ENCODE measurements at regions not wholly inside any gene's neighbourhood (a gene's known extent, or its start where the extent isn't known, plus 50 kb on each side); places are given as distances from the start of the nearest gene placed in this dataset.
"Not testable (repeated sequence)": the region's sequence is repeated elsewhere in the genome, so short reads cannot be mapped to it uniquely, and the experiment has no call there.

DNA sequence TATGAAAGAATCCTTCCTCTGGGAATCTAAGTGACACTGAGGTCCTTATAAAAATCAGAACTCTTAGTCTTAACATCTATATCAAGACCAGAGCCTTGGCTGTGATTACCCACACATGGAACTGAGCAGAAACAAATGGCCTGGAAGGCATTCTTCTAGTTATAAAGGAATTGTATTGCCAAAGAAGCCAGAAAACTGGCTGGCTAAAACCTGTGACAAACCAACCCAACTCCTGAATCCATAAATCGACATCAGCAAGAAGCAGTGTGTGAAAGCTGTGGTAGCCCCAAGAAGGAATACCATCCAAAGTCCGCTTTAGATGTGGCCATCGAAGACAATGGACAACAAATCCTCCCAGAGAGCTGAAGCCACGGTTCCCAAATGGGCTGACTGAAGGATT lies 97.9 kb upstream of the CCDC91 start:
- H3K27ac ChIP-seq (ENCODE audit: insufficient read depth in 1 of 2, low read depth in 1 of 2, low read length in 2 of 2, poor library complexity in 1 of 2, severe bottlenecking in 2 of 2), result no peak overlapping the region
- H3K4me1 ChIP-seq (ENCODE audit: control extremely low read depth in 1 of 4, control insufficient read depth in 4 of 4, insufficient read depth in 4 of 4, low read length in 3 of 4), result peaks cover 2 to 15% (median 11%) of the 10 kb centered on the region in 4 experiments
- POLR2A ChIA-PET, result no interaction called here
- WGBS (ENCODE audit: insufficient coverage), result 98% methylated on average over 4 of the region's 4 CpGs
- H3K9me3 ChIP-seq (ENCODE audit: control extremely low read depth in 1 of 5, control insufficient read depth in 4 of 5, insufficient read depth in 2 of 5, low read depth in 1 of 5, low read length in 4 of 5), result no peaks in the 10 kb centered on the region
- CTCF ChIA-PET, result no interaction called here
- H3K27me3 ChIP-seq (replicated peaks in 2 of 5; ENCODE audit: control insufficient read depth in 4 of 5, insufficient read depth in 5 of 5, low read length in 4 of 5), result no peaks in the 10 kb centered on the region
- H3K4me3 ChIP-seq (ENCODE audit: control insufficient read depth in 1 of 7, extremely low read depth in 1 of 7, insufficient read depth in 4 of 7, low read depth in 2 of 7, low read length in 6 of 7), result no peak overlapping the region
- DNase-seq, result no peak
- H3K36me3 ChIP-seq (ENCODE audit: control insufficient read depth in 4 of 4, insufficient read depth in 4 of 4, low read length in 3 of 4), result no peaks in the 10 kb centered on the region

DNA sequence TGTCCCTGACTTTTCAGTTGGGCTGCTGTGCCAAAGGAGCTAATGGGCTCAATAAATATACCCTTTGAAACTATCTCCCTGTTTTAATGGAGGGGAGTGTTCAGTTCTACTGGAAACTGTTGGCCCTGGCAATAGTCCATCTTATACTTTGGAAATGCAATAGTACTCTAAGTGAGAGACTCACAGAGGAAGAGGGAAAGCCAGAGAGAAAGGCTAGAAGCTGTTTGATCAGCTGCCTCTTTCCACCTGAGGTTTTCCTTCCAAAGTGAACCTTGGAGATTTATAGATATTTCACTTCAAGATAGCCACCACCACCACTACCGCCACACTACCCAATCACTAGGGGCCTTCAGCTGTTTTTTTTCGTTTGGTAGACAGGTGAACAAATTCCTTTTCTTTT lies 93.6 kb upstream of the CCDC91 start:
- ChIA-PET CTCF (interaction anchor here (1.6 kb wide), 1 partner anchor 10 kb away, joined by 3 read pairs; no protein-coding TSS in a partner anchor), POLR2A (interaction anchor here (0.6 kb wide), 1 partner anchor 15 kb away, joined by 4 read pairs; no protein-coding TSS in a partner anchor)
- Histone ChIP-seq H3K4me1 (ENCODE audit: control extremely low read depth in 1 of 4, control insufficient read depth in 4 of 4, insufficient read depth in 4 of 4, low read length in 3 of 4) (no peaks in the 10 kb centered on the region), H3K27ac (ENCODE audit: insufficient read depth in 1 of 2, low read depth in 1 of 2, low read length in 2 of 2, poor library complexity in 1 of 2, severe bottlenecking in 2 of 2) (no peak overlapping the region), H3K27me3 (replicated peaks in 2 of 5; ENCODE audit: control insufficient read depth in 4 of 5, insufficient read depth in 5 of 5, low read length in 4 of 5) (no peaks in the 10 kb centered on the region), H3K4me3 (ENCODE audit: control insufficient read depth in 1 of 7, extremely low read depth in 1 of 7, insufficient read depth in 4 of 7, low read depth in 2 of 7, low read length in 6 of 7) (no peak overlapping the region), H3K9me3 (ENCODE audit: control extremely low read depth in 1 of 5, control insufficient read depth in 4 of 5, insufficient read depth in 2 of 5, low read depth in 1 of 5, low read length in 4 of 5) (no peaks in the 10 kb centered on the region), H3K36me3 (ENCODE audit: control insufficient read depth in 4 of 4, insufficient read depth in 4 of 4, low read length in 3 of 4) (no peaks in the 10 kb centered on the region)
- WGBS (ENCODE audit: insufficient coverage), result no CpG with 5 or more reads among the region's 2 CpGs
- DNase-seq, result no peak

DNA sequence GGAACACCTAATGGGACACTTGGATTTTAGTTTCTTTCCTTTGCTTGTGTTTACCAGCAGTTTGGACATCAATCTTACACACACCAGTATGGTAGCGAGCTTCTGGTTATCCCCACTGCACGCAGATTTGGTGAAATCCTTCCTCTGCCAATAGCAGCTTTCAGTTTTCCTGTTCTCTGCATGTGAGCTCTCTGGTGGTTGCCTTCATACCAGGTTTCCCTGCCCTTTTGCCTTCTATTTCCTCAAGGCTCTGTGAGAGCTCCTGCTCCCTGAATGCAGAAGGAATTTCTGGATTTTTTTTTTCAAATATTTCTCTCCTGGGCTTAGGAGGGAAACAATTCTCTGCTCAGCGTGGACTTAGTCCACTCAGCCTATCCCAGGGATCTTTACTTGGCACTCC lies 93.0 kb upstream of the CCDC91 start:
- H3K4me1 ChIP-seq (ENCODE audit: control extremely low read depth in 1 of 4, control insufficient read depth in 4 of 4, insufficient read depth in 4 of 4, low read length in 3 of 4), result no peaks in the 10 kb centered on the region
- POLR2A ChIA-PET, result no interaction called here
- H3K27me3 ChIP-seq (replicated peaks in 2 of 5; ENCODE audit: control insufficient read depth in 4 of 5, insufficient read depth in 5 of 5, low read length in 4 of 5), result no peaks in the 10 kb centered on the region
- H3K36me3 ChIP-seq (ENCODE audit: control insufficient read depth in 4 of 4, insufficient read depth in 4 of 4, low read length in 3 of 4), result no peaks in the 10 kb centered on the region
- WGBS (ENCODE audit: insufficient coverage), result 100% methylated on average over 2 of the region's 3 CpGs
- H3K4me3 ChIP-seq (ENCODE audit: control insufficient read depth in 1 of 7, extremely low read depth in 1 of 7, insufficient read depth in 4 of 7, low read depth in 2 of 7, low read length in 6 of 7), result no peak overlapping the region
- no peak overlapping the region for H3K27ac ChIP-seq (ENCODE audit: insufficient read depth in 1 of 2, low read depth in 1 of 2, low read length in 2 of 2, poor library complexity in 1 of 2, severe bottlenecking in 2 of 2)
- no peak for DNase-seq
- CTCF ChIA-PET, result interaction anchor here (1.6 kb wide), 1 partner anchor 11 kb away, joined by 3 read pairs; no protein-coding TSS in a partner anchor
- H3K9me3 ChIP-seq (ENCODE audit: control extremely low read depth in 1 of 5, control insufficient read depth in 4 of 5, insufficient read depth in 2 of 5, low read depth in 1 of 5, low read length in 4 of 5), result no peaks in the 10 kb centered on the region

DNA sequence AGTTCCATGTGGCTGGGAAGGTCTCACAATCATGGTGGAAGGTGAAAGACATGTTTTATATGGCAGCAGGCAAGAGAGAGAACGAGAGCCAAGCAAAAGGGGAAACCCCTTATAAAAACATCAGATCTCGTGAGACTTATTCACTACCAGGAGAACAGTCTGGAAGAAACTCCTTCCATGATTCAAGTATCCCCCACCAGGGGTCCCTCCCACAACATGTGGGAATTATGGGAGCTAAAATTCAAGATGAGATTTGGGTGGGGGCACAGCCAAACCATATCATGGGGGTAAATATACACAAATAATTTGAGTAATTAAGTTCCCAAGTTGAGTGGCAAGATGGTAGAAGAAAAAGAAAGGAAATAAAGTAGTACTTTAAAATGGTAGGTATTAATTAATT lies 91.0 kb upstream of the CCDC91 start:
- H3K27me3 ChIP-seq (replicated peaks in 2 of 5; ENCODE audit: control insufficient read depth in 4 of 5, insufficient read depth in 5 of 5, low read length in 4 of 5); H3K27ac ChIP-seq (ENCODE audit: insufficient read depth in 1 of 2, low read depth in 1 of 2, low read length in 2 of 2, poor library complexity in 1 of 2, severe bottlenecking in 2 of 2); H3K36me3 ChIP-seq (ENCODE audit: control insufficient read depth in 4 of 4, insufficient read depth in 4 of 4, low read length in 3 of 4); POLR2A ChIA-PET; H3K9me3 ChIP-seq (ENCODE audit: control extremely low read depth in 1 of 5, control insufficient read depth in 4 of 5, insufficient read depth in 2 of 5, low read depth in 1 of 5, low read length in 4 of 5); DNase-seq; H3K4me1 ChIP-seq (ENCODE audit: control extremely low read depth in 1 of 4, control insufficient read depth in 4 of 4, insufficient read depth in 4 of 4, low read length in 3 of 4); H3K4me3 ChIP-seq (ENCODE audit: control insufficient read depth in 1 of 7, extremely low read depth in 1 of 7, insufficient read depth in 4 of 7, low read depth in 2 of 7, low read length in 6 of 7): not testable (repeated sequence)
- WGBS (ENCODE audit: insufficient coverage), result no CpG with 5 or more reads among the region's 2 CpGs
- CTCF ChIA-PET, result interaction anchor here (0.6 kb wide), 1 partner anchor 10 kb away, joined by 3 read pairs; no protein-coding TSS in a partner anchor

DNA sequence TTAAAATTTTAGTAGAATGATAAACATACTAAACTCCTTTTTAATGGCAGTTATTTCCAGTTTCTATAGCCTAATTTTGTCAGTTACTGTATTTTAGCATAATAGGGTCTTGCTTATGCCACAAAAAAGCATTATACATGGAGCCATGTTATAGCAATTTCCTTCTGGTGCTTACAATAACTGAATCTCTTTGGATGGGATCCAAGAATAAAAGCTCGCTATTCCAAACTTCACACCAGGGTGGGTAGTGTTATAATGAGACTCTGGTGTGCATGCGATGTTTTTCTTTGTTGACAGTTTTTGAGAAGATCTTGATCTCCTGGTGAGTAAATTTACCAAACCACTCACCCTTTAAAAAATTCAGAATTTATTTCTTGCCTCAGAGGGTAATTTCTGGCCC lies 90.4 kb upstream of the CCDC91 start:
- no peaks in the 10 kb centered on the region for H3K36me3 ChIP-seq (ENCODE audit: control insufficient read depth in 4 of 4, insufficient read depth in 4 of 4, low read length in 3 of 4)
- no peaks in the 10 kb centered on the region for H3K9me3 ChIP-seq (ENCODE audit: control extremely low read depth in 1 of 5, control insufficient read depth in 4 of 5, insufficient read depth in 2 of 5, low read depth in 1 of 5, low read length in 4 of 5)
- H3K4me1 ChIP-seq (ENCODE audit: control extremely low read depth in 1 of 4, control insufficient read depth in 4 of 4, insufficient read depth in 4 of 4, low read length in 3 of 4), result no peaks in the 10 kb centered on the region
- no peaks in the 10 kb centered on the region for H3K27me3 ChIP-seq (replicated peaks in 2 of 5; ENCODE audit: control insufficient read depth in 4 of 5, insufficient read depth in 5 of 5, low read length in 4 of 5)
- DNase-seq, result no peak
- H3K4me3 ChIP-seq (ENCODE audit: control insufficient read depth in 1 of 7, extremely low read depth in 1 of 7, insufficient read depth in 4 of 7, low read depth in 2 of 7, low read length in 6 of 7), result no peak overlapping the region
- ChIA-PET CTCF (interaction anchor here (0.6 kb wide), 1 partner anchor 9 kb away, joined by 3 read pairs; no protein-coding TSS in a partner anchor), POLR2A (no interaction called here)
- no CpG with 5 or more reads among the region's 2 CpGs for WGBS (ENCODE audit: insufficient coverage)
- no peak overlapping the region for H3K27ac ChIP-seq (ENCODE audit: insufficient read depth in 1 of 2, low read depth in 1 of 2, low read length in 2 of 2, poor library complexity in 1 of 2, severe bottlenecking in 2 of 2)

DNA sequence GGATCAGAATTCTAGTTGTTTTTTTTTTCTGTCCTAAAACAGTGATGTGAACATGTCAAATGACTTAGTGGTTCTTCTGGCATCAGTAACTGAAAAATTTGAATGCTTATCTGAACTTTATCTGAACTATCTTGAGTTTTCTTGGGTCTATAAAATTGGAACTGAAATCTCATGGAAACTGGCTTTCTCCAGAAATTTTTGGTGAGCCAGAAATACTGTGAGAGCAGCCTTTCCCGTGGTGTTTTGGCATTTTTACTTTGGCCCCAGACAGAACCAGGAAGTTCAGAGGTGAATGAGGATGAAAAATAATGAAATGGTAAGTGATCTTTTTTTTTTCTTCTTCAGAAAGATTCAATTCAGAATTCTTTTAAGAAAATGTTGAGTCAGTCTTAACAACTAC lies 89.5 kb upstream of the CCDC91 start:
- Histone ChIP-seq H3K27me3 (replicated peaks in 2 of 5; ENCODE audit: control insufficient read depth in 4 of 5, insufficient read depth in 5 of 5, low read length in 4 of 5) (no peaks in the 10 kb centered on the region), H3K36me3 (ENCODE audit: control insufficient read depth in 4 of 4, insufficient read depth in 4 of 4, low read length in 3 of 4) (no peaks in the 10 kb centered on the region), H3K9me3 (ENCODE audit: control extremely low read depth in 1 of 5, control insufficient read depth in 4 of 5, insufficient read depth in 2 of 5, low read depth in 1 of 5, low read length in 4 of 5) (no peaks in the 10 kb centered on the region), H3K27ac (ENCODE audit: insufficient read depth in 1 of 2, low read depth in 1 of 2, low read length in 2 of 2, poor library complexity in 1 of 2, severe bottlenecking in 2 of 2) (no peak overlapping the region), H3K4me1 (ENCODE audit: control extremely low read depth in 1 of 4, control insufficient read depth in 4 of 4, insufficient read depth in 4 of 4, low read length in 3 of 4) (no peaks in the 10 kb centered on the region), H3K4me3 (ENCODE audit: control insufficient read depth in 1 of 7, extremely low read depth in 1 of 7, insufficient read depth in 4 of 7, low read depth in 2 of 7, low read length in 6 of 7) (no peak overlapping the region)
- no peak for DNase-seq
- ChIA-PET POLR2A (no interaction called here), CTCF (no interaction called here)
- 100% methylated on average over 1 of the region's 1 CpG for WGBS (ENCODE audit: insufficient coverage)

DNA sequence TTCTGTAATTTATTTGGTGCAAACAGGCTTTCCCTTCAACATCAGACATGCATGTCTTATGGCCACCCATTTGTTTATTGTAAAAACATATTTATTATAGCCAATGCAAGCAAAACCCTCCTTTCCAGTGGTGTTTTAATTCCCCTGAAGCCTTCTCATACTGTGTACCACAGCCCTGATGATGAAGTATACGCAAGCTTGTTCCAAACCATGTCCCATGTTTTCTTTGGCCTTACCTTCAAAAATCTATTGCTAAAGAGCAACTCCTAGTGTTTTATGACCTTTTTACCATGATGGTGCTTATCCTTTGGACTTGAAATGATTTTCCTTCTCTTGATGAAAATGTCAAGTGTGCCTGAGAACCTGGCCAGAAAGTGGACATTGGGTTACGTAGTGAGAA lies 85.9 kb upstream of the CCDC91 start:
- no peak for DNase-seq
- no peaks in the 10 kb centered on the region for H3K36me3 ChIP-seq (ENCODE audit: control insufficient read depth in 4 of 4, insufficient read depth in 4 of 4, low read length in 3 of 4)
- peaks cover 0 to 1% (median 0%) of the 10 kb centered on the region in 4 experiments for H3K4me1 ChIP-seq (ENCODE audit: control extremely low read depth in 1 of 4, control insufficient read depth in 4 of 4, insufficient read depth in 4 of 4, low read length in 3 of 4)
- H3K27ac ChIP-seq (ENCODE audit: insufficient read depth in 1 of 2, low read depth in 1 of 2, low read length in 2 of 2, poor library complexity in 1 of 2, severe bottlenecking in 2 of 2), result no peak overlapping the region
- WGBS (ENCODE audit: insufficient coverage), result 100% methylated on average over 2 of the region's 2 CpGs
- ChIA-PET POLR2A (no interaction called here), CTCF (no interaction called here)
- no peak overlapping the region for H3K4me3 ChIP-seq (ENCODE audit: control insufficient read depth in 1 of 7, extremely low read depth in 1 of 7, insufficient read depth in 4 of 7, low read depth in 2 of 7, low read length in 6 of 7)
- no peaks in the 10 kb centered on the region for H3K9me3 ChIP-seq (ENCODE audit: control extremely low read depth in 1 of 5, control insufficient read depth in 4 of 5, insufficient read depth in 2 of 5, low read depth in 1 of 5, low read length in 4 of 5)
- no peaks in the 10 kb centered on the region for H3K27me3 ChIP-seq (replicated peaks in 2 of 5; ENCODE audit: control insufficient read depth in 4 of 5, insufficient read depth in 5 of 5, low read length in 4 of 5)

All from common myeloid progenitor, CD34-positive (primary cell).